HuH-7 (cell line): ENCODE measurements at regions not wholly inside any gene's neighbourhood (a gene's known extent, or its start where the extent isn't known, plus 50 kb on each side); places are given as distances from the start of the nearest gene placed in this dataset.
"Not testable (repeated sequence)": the region's sequence is repeated elsewhere in the genome, so short reads cannot be mapped to it uniquely, and the experiment has no call there.

Source experiments
- DNase-seq: peaks from one replicate; pipeline ENCODE4 v3.0.0; 2011; ENCODE audit warnings: low spot score

DNA sequence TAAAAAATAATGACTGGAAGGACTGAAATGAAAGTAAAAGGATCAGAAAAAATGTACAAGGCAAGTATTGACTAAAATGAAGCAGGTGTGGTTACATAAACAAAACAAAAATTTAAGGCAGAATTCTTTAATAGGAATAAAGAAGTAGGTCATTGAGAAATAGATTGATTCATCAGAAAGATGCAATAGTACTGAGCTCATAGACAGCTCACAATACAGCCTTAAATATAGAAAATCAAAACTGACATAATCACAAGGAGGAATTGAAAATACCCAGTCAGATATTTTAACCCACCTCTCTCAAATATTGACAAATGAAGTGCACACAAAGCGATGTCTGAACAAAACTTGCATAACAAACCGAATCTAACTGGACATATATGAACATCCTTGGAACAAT, 366.8 kb upstream of the DPYD start:
- DNase-seq: no peak

- no peak for DNase-seq
Observed at GRCh38 chr1:98286656-98287055, 365.8 kb upstream of the DPYD start.

GRCh38 chr1:98285286-98285685, 364.5 kb upstream of the DPYD start:
- not testable (repeated sequence) for DNase-seq

DNA sequence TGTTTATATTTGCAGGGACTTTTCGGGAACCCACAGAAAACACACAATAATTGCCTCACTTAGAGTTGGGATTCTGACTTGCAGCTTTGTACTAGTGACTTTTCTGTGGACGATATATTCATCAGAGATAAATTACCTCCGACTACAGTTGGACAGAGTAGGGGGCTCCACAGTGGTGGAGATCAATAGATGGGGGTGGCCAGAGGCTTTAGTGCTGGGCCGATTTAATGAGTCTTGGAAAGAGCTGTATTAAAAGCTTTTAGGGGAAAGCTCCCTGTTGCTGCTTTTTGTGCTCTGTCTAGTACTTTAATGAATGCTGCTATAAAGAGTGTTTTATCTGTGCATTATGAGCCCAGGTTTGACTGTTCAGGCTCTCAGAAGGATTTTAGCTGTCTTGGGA, 359.2 kb upstream of the DPYD start:
- no peak for DNase-seq

- no peak for DNase-seq
Observed at GRCh38 chr1:98278055-98278454, 357.2 kb upstream of the DPYD start.

- DNase-seq: no peak
Observed at GRCh38 chr1:98277118-98277517, 356.3 kb upstream of the DPYD start.

DNA sequence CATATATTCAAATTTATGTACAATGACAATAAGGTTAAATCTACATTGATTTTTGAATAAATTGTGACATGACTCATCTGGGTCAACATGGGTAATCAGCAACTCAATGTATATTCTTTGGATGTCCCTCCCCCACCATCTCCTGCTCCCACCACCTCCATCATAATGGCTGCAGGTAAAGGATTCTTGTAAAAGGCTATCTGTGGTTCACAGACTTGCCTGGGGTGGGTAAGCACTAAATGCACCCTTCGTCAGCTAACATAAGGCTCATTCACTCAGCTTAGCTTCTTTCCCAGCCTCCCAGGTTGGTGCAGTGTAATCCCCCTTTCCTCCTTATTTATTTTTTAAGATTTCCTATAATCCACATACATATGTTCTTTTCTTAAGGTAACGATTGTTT, 355.7 kb upstream of the DPYD start:
- no peak for DNase-seq

DNA sequence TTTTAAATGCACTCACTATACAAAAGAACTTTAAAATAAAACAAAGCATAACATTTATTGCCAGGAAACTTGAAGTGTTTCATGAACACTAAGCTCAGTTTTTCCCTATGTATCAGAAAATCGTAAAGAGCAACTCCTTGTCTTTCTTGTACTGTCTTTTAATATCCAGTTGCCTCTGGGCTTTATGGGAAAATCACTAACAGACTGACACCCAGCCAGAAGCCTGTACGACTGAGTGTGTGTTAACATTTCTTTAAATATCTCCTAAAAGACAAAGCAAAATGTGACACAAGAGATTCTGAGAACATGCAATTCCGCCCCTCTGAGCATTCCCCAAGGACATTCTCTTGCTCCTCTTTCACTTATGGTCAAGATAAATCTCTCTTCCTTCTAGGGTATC, 347.5 kb upstream of the DPYD start:
- DNase-seq: no peak

DNA sequence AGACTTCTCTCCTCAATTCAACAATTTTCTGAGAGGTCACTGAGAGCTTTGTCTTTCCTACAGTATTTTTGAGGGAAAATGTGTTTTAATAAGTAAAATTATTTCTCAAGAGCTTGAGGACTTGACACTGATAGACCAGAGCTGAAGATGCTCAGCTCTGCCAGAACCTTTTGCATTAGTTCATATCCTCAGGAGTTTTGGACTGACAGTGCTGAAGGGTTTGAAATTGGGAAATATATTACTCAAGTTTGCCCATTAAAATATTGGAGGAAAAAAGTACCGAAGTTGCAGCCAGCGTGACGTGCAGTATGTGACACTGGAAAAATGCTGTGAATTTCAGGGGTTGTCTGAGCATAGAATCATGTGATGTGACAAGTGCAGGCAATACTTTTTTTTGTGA, 346.6 kb upstream of the DPYD start:
- no peak for DNase-seq

- DNase-seq: no peak
Observed at GRCh38 chr1:98264727-98265126, 343.9 kb upstream of the DPYD start.

- DNase-seq: no peak
Observed at GRCh38 chr1:98260839-98261238, 340.0 kb upstream of the DPYD start.

GRCh38 chr1:98260412-98260811, 339.6 kb upstream of the DPYD start:
- DNase-seq: no peak

GRCh38 chr1:98256700-98257099, 335.9 kb upstream of the DPYD start:
- no peak for DNase-seq

DNA sequence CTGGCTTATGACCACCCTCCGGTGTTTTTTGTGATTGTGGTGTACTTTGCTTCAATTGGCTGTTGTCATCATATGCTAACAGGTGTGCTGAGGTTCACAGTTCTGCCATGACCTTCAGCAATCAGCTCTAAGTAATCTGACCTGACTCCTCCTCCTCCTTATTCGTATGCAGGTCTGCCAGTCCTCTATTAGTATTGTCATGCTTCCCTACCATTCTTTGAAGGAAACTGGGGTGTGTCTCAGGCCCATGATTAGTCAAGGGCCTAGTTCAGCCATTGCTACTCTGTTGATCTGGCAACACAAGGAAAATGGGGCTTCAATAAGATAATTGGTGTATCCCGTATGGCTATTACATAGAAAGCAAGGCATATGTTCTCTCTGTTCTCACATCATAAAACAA, 332.3 kb upstream of the DPYD start:
- no peak for DNase-seq

GRCh38 chr1:98251497-98251896, 330.7 kb upstream of the DPYD start:
- no peak for DNase-seq

- no peak for DNase-seq
Observed at GRCh38 chr1:98232678-98233077, 311.8 kb upstream of the DPYD start.

DNA sequence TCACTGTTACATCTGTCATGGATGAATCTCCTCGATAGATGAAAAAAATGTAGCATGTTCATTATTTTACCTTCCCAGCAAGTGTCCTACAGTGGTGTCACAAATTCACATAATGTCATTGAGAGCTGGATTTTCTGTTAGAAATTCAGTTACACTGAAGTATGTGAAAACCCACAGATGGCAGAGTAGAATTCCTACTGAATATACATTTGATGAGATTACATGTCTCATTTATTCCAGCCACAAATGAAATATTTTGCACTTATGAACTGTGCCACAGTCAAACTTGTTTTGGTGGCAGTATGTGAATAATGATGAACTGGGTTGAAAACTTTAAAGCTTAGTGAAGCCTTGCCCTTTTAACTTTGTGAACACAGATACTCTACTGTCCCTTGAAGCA, 301.9 kb upstream of the DPYD start:
- DNase-seq: no peak

GRCh38 chr1:98221923-98222322, 301.1 kb upstream of the DPYD start:
- DNase-seq: no peak

DNA sequence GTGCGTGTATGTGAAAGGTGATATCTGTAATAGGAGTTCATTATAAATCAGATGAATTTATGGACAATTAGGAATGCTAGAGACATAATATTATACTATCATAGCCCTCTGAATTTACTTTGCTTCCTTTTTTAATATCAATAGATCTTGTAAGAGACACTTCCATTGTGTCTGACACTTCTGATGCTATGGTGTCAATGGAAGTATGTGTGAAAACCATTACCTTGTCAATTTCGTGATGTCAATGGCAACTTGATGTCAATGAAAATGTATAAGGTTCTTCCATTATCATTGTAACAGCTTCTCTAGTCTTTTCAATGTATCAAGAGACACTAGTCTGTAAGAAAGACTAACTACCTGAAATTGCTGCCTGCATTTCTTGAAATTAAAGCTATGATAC, 296.8 kb upstream of the DPYD start:
- no peak for DNase-seq

GRCh38 chr1:98216304-98216703, 295.5 kb upstream of the DPYD start:
- DNase-seq: no peak

DNA sequence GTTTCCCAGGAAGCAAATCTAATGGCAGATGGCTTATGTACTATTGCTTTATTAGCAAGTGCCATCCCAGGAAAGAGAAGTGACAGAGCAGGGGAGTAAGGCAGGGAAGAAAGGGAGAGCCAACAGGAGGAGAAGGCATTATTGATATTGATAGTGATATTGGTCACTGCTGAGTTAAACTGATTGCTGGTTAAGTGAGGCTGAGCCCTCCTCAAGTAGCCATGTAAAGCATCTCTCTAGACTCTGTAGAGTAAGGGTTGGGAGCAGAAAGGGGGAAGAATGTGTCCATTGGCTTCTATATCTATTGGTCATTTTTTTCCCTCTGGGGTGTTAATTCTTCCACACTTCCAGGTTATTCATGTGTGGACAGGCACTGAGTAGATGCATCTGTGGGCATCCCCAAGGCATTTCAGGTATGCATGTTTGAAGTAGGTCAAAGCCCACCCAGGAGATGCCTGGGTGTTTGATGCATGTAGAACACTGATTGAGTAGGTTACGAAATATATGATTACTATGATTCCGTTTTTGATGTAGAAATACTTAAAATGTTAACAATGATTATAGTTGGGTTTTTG, 290.5 kb upstream of the DPYD start:
- DNase-seq: no peak

GRCh38 chr1:98210563-98210962, 289.7 kb upstream of the DPYD start:
- no peak for DNase-seq

DNA sequence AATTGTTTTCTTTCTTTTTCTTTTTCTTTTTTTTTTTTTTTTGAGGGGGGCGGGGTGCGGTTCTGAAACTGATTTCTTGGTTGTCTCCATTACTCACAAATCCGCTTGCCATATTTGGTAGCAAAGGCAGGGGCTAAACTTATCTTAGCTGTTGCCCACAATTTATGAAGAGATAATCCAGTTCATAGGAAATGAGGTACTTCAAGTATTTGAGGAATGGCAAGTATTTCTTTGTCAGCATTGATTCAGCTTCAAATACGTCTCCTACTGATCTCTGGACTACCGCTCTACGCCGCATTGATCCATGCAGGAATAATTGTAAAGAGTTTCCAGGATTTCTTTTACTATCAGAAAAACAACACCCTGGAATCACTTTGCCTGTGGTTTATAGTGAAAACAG, 289.2 kb upstream of the DPYD start:
- DNase-seq: no peak

GRCh38 chr1:98205291-98206017, 284.6 kb upstream of the DPYD start:
- no peak for DNase-seq
